ENCODE measurements at regions not wholly inside any gene's neighbourhood (a gene's known extent, or its start where the extent isn't known, plus 50 kb on each side); places are given as distances from the start of the nearest gene placed in this dataset.

GRCh38 chr15:39323706-39324105 lies 257.2 kb upstream of the THBS1 start:
- Histone ChIP-seq H3K79me2 (ENCODE audit: control insufficient read depth, low read length) (no peaks in the 10 kb centered on the region), H3K4me1 (ENCODE audit: control insufficient read depth, low read length) (no peaks in the 10 kb centered on the region), H4K20me1 (ENCODE audit: control insufficient read depth, insufficient read depth, low read depth, low read length) (no peaks in the 10 kb centered on the region), H3K27ac (ENCODE audit: low read depth, low read length) (no peak overlapping the region), H3K9me3 (ENCODE audit: control insufficient read depth, insufficient read depth, low read length) (no peaks in the 10 kb centered on the region), H3K27me3 (ENCODE audit: control insufficient read depth, low read length) (no peaks in the 10 kb centered on the region), H3F3A (ENCODE audit: control insufficient read depth, insufficient read depth) (no peaks in the 10 kb centered on the region), H3K9me2 (replicated peaks; ENCODE audit: control insufficient read depth, low read length) (no peaks in the 10 kb centered on the region), H3K4me3 (ENCODE audit: low read length) (no peak overlapping the region), H3K36me3 (ENCODE audit: control insufficient read depth, low read length) (no peaks in the 10 kb centered on the region), H3K4me2 (ENCODE audit: low read length) (no peak overlapping the region)
- TF ChIP-seq, protein P1, sequence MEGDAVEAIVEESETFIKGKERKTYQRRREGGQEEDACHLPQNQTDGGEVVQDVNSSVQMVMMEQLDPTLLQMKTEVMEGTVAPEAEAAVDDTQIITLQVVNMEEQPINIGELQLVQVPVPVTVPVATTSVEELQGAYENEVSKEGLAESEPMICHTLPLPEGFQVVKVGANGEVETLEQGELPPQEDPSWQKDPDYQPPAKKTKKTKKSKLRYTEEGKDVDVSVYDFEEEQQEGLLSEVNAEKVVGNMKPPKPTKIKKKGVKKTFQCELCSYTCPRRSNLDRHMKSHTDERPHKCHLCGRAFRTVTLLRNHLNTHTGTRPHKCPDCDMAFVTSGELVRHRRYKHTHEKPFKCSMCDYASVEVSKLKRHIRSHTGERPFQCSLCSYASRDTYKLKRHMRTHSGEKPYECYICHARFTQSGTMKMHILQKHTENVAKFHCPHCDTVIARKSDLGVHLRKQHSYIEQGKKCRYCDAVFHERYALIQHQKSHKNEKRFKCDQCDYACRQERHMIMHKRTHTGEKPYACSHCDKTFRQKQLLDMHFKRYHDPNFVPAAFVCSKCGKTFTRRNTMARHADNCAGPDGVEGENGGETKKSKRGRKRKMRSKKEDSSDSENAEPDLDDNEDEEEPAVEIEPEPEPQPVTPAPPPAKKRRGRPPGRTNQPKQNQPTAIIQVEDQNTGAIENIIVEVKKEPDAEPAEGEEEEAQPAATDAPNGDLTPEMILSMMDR (IDR thresholded peaks at IDR 0.05; ENCODE audit: low read depth, low read length, poor library complexity, severe bottlenecking) = no peak
- TF ChIP-seq EZH2phosphoT487 (IDR thresholded peaks at IDR 0.05; ENCODE audit: borderline replicate concordance, low read length) = no peak

DNA sequence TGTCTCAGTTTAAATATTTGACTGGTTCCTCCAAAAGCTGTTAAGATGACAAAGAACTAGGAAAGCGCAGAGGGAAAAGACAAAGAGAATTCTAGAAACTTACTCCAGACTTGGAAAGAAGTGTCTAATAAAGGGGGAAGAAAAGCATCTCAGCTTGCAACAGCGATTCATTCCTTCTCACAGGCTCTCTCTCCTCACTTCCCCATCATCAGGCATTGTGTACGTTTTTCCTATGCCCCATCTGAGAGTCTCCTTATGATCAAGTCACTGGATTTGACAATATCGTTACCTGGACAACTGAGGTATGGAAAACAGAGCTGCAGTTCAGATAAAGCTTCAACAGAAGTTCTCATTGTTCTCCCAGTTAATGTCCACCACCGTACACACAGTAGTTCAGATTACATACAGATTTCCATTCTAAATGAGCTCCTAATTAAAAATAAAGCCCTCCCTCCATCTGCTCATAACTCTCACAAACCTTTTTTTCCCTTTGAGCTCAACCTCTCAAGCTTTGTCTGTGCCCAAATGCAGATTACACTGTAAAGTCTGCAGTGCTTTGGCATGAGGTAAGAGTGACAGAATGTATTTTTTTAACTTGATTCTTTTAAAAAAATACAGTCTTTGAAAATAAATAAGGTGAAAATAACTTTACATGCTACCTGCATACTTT lies 254.4 kb upstream of the THBS1 start:
- H3K36me3 ChIP-seq (ENCODE audit: control insufficient read depth, low read length) = no peaks in the 10 kb centered on the region
- TF ChIP-seq, protein P1 (IDR thresholded peaks at IDR 0.05; ENCODE audit: low read depth, low read length, poor library complexity, severe bottlenecking) = no peak
- TF ChIP-seq EZH2phosphoT487 (IDR thresholded peaks at IDR 0.05; ENCODE audit: borderline replicate concordance, low read length) = no peak
- no peaks in the 10 kb centered on the region for H3K9me2 ChIP-seq (replicated peaks; ENCODE audit: control insufficient read depth, low read length)
- no peak overlapping the region for H3K4me3 ChIP-seq (ENCODE audit: low read length)
- H4K20me1 ChIP-seq (ENCODE audit: control insufficient read depth, insufficient read depth, low read depth, low read length) = no peaks in the 10 kb centered on the region
- H3K4me2 ChIP-seq (ENCODE audit: low read length) = no peak overlapping the region
- H3K27me3 ChIP-seq (ENCODE audit: control insufficient read depth, low read length) = no peaks in the 10 kb centered on the region
- H3K79me2 ChIP-seq (ENCODE audit: control insufficient read depth, low read length) = no peaks in the 10 kb centered on the region
- H3F3A ChIP-seq (ENCODE audit: control insufficient read depth, insufficient read depth) = no peaks in the 10 kb centered on the region
- no peak overlapping the region for H3K27ac ChIP-seq (ENCODE audit: low read depth, low read length)
- H3K4me1 ChIP-seq (ENCODE audit: control insufficient read depth, low read length) = no peaks in the 10 kb centered on the region
- no peaks in the 10 kb centered on the region for H3K9me3 ChIP-seq (ENCODE audit: control insufficient read depth, insufficient read depth, low read length)

- Histone ChIP-seq H3F3A (ENCODE audit: control insufficient read depth, insufficient read depth) (no peaks in the 10 kb centered on the region), H3K4me2 (ENCODE audit: low read length) (no peak overlapping the region), H3K27me3 (ENCODE audit: control insufficient read depth, low read length) (no peaks in the 10 kb centered on the region), H3K9me2 (replicated peaks; ENCODE audit: control insufficient read depth, low read length) (no peaks in the 10 kb centered on the region), H3K4me1 (ENCODE audit: control insufficient read depth, low read length) (no peaks in the 10 kb centered on the region), H3K36me3 (ENCODE audit: control insufficient read depth, low read length) (no peaks in the 10 kb centered on the region), H3K9me3 (ENCODE audit: control insufficient read depth, insufficient read depth, low read length) (no peaks in the 10 kb centered on the region), H3K79me2 (ENCODE audit: control insufficient read depth, low read length) (no peaks in the 10 kb centered on the region), H3K4me3 (ENCODE audit: low read length) (no peak overlapping the region), H4K20me1 (ENCODE audit: control insufficient read depth, insufficient read depth, low read depth, low read length) (no peaks in the 10 kb centered on the region), H3K27ac (ENCODE audit: low read depth, low read length) (no peak overlapping the region)
- TF ChIP-seq, protein P1 (IDR thresholded peaks at IDR 0.05; ENCODE audit: low read depth, low read length, poor library complexity, severe bottlenecking) = no peak
- no peak for TF ChIP-seq EZH2phosphoT487 (IDR thresholded peaks at IDR 0.05; ENCODE audit: borderline replicate concordance, low read length)
Measured at GRCh38 chr15:39327005-39327730, 253.7 kb upstream of the THBS1 start.
